GM23338 (cell line): ENCODE measurements at regions not wholly inside any gene's neighbourhood (a gene's known extent, or its start where the extent isn't known, plus 50 kb on each side); places are given as distances from the start of the nearest gene placed in this dataset.

ENCODE experiments used
- ATAC-seq: fragments of 200-7000 bp; cut with Tn5 transposase; 3 replicates; pipeline ENCODE4 v1.9.1; 2020
- DNase-seq: peaks from one replicate; pipeline ENCODE4 v3.0.0-alpha.2; 2015; ENCODE audit warnings: low spot score
- H2AFZ ChIP-seq: fragments of 200-600 bp; sonication (generic); 2 replicates; pipeline ENCODE4 v1.8.0; 2016; ENCODE audit warnings: antibody characterized with exemption, mild to moderate bottlenecking, moderate library complexity
- H3F3A ChIP-seq: fragments of 200-600 bp; sonication (generic); replicated peaks from 2 replicates; pipeline ENCODE4 v1.8.0; 2017; ENCODE audit warnings: antibody characterized with exemption, mixed run types, low read depth
- H3K27ac ChIP-seq: fragments of 200-600 bp; sonication (generic); 2 replicates; pipeline ENCODE4 v1.6.1; 2016; ENCODE audit warnings: low read depth
- H3K27me3 ChIP-seq: fragments of 200-600 bp; sonication (generic); 2 replicates; pipeline ENCODE4 v1.8.0; 2016; ENCODE audit warnings: mild to moderate bottlenecking, mixed run types, moderate library complexity; ENCODE audit not compliant: insufficient read depth
- H3K36me3 ChIP-seq: fragments of 200-600 bp; sonication (generic); 2 replicates; pipeline ENCODE4 v1.8.0; 2016; ENCODE audit warnings: mild to moderate bottlenecking; ENCODE audit not compliant: insufficient read depth
- H3K4me1 ChIP-seq: fragments of 200-600 bp; sonication (generic); 2 replicates; pipeline ENCODE4 v1.8.0; 2016; ENCODE audit warnings: mild to moderate bottlenecking, moderate library complexity; ENCODE audit not compliant: insufficient read depth
- H3K4me2 ChIP-seq: fragments of 200-600 bp; sonication (generic); 2 replicates; pipeline ENCODE4 v1.7.1; 2017; ENCODE audit warnings: mixed run types
- H3K4me3 ChIP-seq: fragments of 200-600 bp; sonication (generic); 2 replicates; pipeline ENCODE4 v1.6.1; 2016; ENCODE audit warnings: mixed run types
- H3K79me2 ChIP-seq: fragments of 200-600 bp; sonication (generic); replicated peaks from 2 replicates; pipeline ENCODE4 v1.8.0; 2017; ENCODE audit warnings: mild to moderate bottlenecking; ENCODE audit not compliant: insufficient read depth
- H3K9me2 ChIP-seq: fragments of 200-600 bp; sonication (generic); 2 replicates; pipeline ENCODE4 v1.8.0; 2017; ENCODE audit not compliant: insufficient read depth
- H4K20me1 ChIP-seq: fragments of 200-600 bp; sonication (generic); replicated peaks from 2 replicates; pipeline ENCODE4 v1.8.0; 2017; ENCODE audit warnings: mild to moderate bottlenecking; ENCODE audit not compliant: insufficient read depth
- H3K27ac Mint-ChIP-seq: 2 replicates; pipeline ENCODE4 v1.8.0; 2020; ENCODE audit warnings: inconsistent platforms, mild to moderate bottlenecking, moderate library complexity, mixed read lengths
- H3K27me3 Mint-ChIP-seq: 3 replicates; pipeline ENCODE4 v1.8.0; 2022; ENCODE audit warnings: low read depth, mild to moderate bottlenecking, moderate library complexity, mixed read lengths, inconsistent platforms; ENCODE audit not compliant: insufficient read depth, poor library complexity
- H3K36me3 Mint-ChIP-seq: 3 replicates; pipeline ENCODE4 v1.8.0; 2021; ENCODE audit warnings: low read depth, mild to moderate bottlenecking, inconsistent platforms, moderate library complexity, mixed read lengths
- H3K4me1 Mint-ChIP-seq: 3 replicates; pipeline ENCODE4 v1.8.0; 2020; ENCODE audit warnings: mild to moderate bottlenecking, inconsistent platforms, mixed read lengths
- H3K4me3 Mint-ChIP-seq: 3 replicates; pipeline ENCODE4 v1.8.0; 2021; ENCODE audit warnings: moderate library complexity, mild to moderate bottlenecking, inconsistent platforms, mixed read lengths
- H3K9me3 Mint-ChIP-seq: 3 replicates; pipeline ENCODE4 v1.8.0; 2020; ENCODE audit warnings: moderate library complexity, mild to moderate bottlenecking, inconsistent platforms, mixed read lengths
- CREB1 ChIP-seq: fragments of 250-450 bp; sonication (Bioruptor Pico); IDR thresholded peaks from 2 replicates; pipeline ENCODE4 v1.5.0; 2020; ENCODE audit warnings: low read depth, mild to moderate bottlenecking, moderate library complexity
- ETS1 ChIP-seq: IDR thresholded peaks from 2 replicates; pipeline ENCODE4 v1.6.1; 2016; ENCODE audit warnings: antibody characterized with exemption
- EZH2 ChIP-seq: fragments of 200-600 bp; sonication (generic); IDR thresholded peaks from one replicate; pipeline ENCODE4 v1.8.0; 2017; ENCODE audit warnings: antibody characterized with exemption, mild to moderate bottlenecking, low read depth; ENCODE audit not compliant: unreplicated experiment
- EZH2phosphoT487 ChIP-seq: fragments of 200-600 bp; sonication (generic); IDR thresholded peaks from one replicate; pipeline ENCODE4 v1.8.1; 2018; ENCODE audit warnings: antibody characterized with exemption; ENCODE audit not compliant: unreplicated experiment
- STAT1 ChIP-seq: IDR thresholded peaks from one replicate; pipeline ENCODE4 v1.6.1; 2016; ENCODE audit warnings: antibody characterized with exemption; ENCODE audit not compliant: unreplicated experiment
- ZNF114 ChIP-seq: fragments of 250-450 bp; sonication (Bioruptor Pico); IDR thresholded peaks from 2 replicates; pipeline ENCODE4 v1.5.0; 2020; ENCODE audit warnings: mild to moderate bottlenecking, moderate library complexity
- TF ChIP-seq, protein P1 (sequence below): IDR thresholded peaks from one replicate; pipeline ENCODE4 v1.6.1; 2018; ENCODE audit warnings: antibody characterized with exemption; ENCODE audit not compliant: unreplicated experiment
- TF ChIP-seq, protein P2 (sequence below): fragments of 250-450 bp; sonication (Bioruptor Pico); IDR thresholded peaks from 2 replicates; pipeline ENCODE4 v1.5.0; 2020; ENCODE audit warnings: mild to moderate bottlenecking, moderate library complexity

GRCh38 chr12:86681060-86681459 lies 424.9 kb upstream of the MGAT4C start:
- H3K27me3 Mint-ChIP-seq = peaks cover 2% of the 10 kb centered on the region
- H3F3A ChIP-seq = no peaks in the 10 kb centered on the region

DNA sequence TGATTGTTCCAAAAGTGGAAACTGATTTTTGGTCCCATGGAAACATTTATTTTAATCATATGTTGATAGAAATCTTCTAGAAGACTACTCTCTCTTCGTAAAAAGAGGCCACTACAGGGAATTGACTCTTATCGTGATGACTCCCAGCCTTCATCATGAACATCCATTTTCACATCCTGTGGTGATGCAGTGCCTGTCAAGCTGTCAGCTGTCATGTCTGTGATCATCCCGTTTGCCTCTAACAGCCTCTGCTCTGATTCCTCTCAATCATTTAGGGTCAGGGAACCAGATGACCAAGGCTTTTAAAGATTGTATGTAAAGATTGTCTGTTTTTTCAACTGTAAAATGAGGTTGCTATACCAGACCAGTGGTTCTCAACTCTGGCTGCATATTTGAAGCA lies 419.0 kb upstream of the MGAT4C start:
- Histone ChIP-seq H3K4me2 (no peak overlapping the region), H3K9me2 (no peaks in the 10 kb centered on the region), H3K4me1 (no peaks in the 10 kb centered on the region; the same call in 1 of the 2 replicates), H2AFZ (no peak overlapping the region; the same call in 1 of the 2 replicates), H3F3A (no peaks in the 10 kb centered on the region), H3K27ac (no peak overlapping the region), H3K27me3 (no peaks in the 10 kb centered on the region), H4K20me1 (no peaks in the 10 kb centered on the region), H3K79me2 (no peaks in the 10 kb centered on the region), H3K36me3 (no peaks in the 10 kb centered on the region), H3K4me3 (no peak overlapping the region)
- no peak for ATAC-seq
- H3K27me3 Mint-ChIP-seq = no peaks in the 10 kb centered on the region
- no peak overlapping the region for H3K4me3 Mint-ChIP-seq
- H3K4me1 Mint-ChIP-seq = peaks cover 8% of the 10 kb centered on the region; the same call in 2 of the 3 replicates
- DNase-seq = no peak
- H3K36me3 Mint-ChIP-seq = no peaks in the 10 kb centered on the region
- H3K27ac Mint-ChIP-seq = no peak overlapping the region
- H3K9me3 Mint-ChIP-seq = 0 out of 3 replicates have a peak, but pooled peaks cover 2% of the 10 kb centered on the region
- TF ChIP-seq, protein P1, sequence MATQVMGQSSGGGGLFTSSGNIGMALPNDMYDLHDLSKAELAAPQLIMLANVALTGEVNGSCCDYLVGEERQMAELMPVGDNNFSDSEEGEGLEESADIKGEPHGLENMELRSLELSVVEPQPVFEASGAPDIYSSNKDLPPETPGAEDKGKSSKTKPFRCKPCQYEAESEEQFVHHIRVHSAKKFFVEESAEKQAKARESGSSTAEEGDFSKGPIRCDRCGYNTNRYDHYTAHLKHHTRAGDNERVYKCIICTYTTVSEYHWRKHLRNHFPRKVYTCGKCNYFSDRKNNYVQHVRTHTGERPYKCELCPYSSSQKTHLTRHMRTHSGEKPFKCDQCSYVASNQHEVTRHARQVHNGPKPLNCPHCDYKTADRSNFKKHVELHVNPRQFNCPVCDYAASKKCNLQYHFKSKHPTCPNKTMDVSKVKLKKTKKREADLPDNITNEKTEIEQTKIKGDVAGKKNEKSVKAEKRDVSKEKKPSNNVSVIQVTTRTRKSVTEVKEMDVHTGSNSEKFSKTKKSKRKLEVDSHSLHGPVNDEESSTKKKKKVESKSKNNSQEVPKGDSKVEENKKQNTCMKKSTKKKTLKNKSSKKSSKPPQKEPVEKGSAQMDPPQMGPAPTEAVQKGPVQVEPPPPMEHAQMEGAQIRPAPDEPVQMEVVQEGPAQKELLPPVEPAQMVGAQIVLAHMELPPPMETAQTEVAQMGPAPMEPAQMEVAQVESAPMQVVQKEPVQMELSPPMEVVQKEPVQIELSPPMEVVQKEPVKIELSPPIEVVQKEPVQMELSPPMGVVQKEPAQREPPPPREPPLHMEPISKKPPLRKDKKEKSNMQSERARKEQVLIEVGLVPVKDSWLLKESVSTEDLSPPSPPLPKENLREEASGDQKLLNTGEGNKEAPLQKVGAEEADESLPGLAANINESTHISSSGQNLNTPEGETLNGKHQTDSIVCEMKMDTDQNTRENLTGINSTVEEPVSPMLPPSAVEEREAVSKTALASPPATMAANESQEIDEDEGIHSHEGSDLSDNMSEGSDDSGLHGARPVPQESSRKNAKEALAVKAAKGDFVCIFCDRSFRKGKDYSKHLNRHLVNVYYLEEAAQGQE = no peak
- TF ChIP-seq CREB1 (CRISPR knock-in tag) (no peak), EZH2 (no peak), EZH2phosphoT487 (no peak), ETS1 (no peak), ZNF114 (CRISPR knock-in tag) (no peak), STAT1 (no peak)
- TF ChIP-seq, protein P2, sequence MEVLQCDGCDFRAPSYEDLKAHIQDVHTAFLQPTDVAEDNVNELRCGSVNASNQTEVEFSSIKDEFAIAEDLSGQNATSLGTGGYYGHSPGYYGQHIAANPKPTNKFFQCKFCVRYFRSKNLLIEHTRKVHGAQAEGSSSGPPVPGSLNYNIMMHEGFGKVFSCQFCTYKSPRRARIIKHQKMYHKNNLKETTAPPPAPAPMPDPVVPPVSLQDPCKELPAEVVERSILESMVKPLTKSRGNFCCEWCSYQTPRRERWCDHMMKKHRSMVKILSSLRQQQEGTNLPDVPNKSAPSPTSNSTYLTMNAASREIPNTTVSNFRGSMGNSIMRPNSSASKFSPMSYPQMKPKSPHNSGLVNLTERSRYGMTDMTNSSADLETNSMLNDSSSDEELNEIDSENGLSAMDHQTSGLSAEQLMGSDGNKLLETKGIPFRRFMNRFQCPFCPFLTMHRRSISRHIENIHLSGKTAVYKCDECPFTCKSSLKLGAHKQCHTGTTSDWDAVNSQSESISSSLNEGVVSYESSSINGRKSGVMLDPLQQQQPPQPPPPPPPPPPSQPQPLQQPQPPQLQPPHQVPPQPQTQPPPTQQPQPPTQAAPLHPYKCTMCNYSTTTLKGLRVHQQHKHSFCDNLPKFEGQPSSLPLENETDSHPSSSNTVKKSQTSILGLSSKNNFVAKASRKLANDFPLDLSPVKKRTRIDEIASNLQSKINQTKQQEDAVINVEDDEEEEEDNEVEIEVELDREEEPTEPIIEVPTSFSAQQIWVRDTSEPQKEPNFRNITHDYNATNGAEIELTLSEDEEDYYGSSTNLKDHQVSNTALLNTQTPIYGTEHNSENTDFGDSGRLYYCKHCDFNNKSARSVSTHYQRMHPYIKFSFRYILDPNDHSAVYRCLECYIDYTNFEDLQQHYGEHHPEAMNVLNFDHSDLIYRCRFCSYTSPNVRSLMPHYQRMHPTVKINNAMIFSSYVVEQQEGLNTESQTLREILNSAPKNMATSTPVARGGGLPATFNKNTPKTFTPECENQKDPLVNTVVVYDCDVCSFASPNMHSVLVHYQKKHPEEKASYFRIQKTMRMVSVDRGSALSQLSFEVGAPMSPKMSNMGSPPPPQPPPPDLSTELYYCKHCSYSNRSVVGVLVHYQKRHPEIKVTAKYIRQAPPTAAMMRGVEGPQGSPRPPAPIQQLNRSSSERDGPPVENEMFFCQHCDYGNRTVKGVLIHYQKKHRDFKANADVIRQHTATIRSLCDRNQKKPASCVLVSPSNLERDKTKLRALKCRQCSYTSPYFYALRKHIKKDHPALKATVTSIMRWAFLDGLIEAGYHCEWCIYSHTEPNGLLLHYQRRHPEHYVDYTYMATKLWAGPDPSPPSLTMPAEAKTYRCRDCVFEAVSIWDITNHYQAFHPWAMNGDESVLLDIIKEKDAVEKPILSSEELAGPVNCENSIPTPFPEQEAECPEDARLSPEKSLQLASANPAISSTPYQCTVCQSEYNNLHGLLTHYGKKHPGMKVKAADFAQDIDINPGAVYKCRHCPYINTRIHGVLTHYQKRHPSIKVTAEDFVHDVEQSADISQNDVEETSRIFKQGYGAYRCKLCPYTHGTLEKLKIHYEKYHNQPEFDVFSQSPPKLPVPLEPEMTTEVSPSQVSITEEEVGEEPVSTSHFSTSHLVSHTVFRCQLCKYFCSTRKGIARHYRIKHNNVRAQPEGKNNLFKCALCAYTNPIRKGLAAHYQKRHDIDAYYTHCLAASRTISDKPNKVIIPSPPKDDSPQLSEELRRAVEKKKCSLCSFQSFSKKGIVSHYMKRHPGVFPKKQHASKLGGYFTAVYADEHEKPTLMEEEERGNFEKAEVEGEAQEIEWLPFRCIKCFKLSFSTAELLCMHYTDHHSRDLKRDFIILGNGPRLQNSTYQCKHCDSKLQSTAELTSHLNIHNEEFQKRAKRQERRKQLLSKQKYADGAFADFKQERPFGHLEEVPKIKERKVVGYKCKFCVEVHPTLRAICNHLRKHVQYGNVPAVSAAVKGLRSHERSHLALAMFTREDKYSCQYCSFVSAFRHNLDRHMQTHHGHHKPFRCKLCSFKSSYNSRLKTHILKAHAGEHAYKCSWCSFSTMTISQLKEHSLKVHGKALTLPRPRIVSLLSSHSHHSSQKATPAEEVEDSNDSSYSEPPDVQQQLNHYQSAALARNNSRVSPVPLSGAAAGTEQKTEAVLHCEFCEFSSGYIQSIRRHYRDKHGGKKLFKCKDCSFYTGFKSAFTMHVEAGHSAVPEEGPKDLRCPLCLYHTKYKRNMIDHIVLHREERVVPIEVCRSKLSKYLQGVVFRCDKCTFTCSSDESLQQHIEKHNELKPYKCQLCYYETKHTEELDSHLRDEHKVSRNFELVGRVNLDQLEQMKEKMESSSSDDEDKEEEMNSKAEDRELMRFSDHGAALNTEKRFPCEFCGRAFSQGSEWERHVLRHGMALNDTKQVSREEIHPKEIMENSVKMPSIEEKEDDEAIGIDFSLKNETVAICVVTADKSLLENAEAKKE (CRISPR knock-in tag) = no peak

More at GRCh38 chr12:86681060-86681459, 424.9 kb upstream of the MGAT4C start:
- Mint-ChIP-seq H3K9me3 (peaks cover 8% of the 10 kb centered on the region; the same call in 1 of the 3 replicates), H3K4me3 (no peak overlapping the region), H3K36me3 (no peaks in the 10 kb centered on the region), H3K27ac (no peak overlapping the region), H3K4me1 (peaks cover 6% of the 10 kb centered on the region; the same call in 2 of the 3 replicates)
- no peak for ATAC-seq
- Histone ChIP-seq H3K27ac (no peak overlapping the region), H3K36me3 (no peaks in the 10 kb centered on the region), H2AFZ (no peak overlapping the region), H3K4me1 (no peaks in the 10 kb centered on the region; the same call in 1 of the 2 replicates), H3K4me2 (no peak overlapping the region), H4K20me1 (no peaks in the 10 kb centered on the region), H3K27me3 (no peaks in the 10 kb centered on the region), H3K9me2 (no peaks in the 10 kb centered on the region), H3K79me2 (no peaks in the 10 kb centered on the region), H3K4me3 (no peak overlapping the region)
- DNase-seq = no peak
- TF ChIP-seq ETS1 = no peak
